OCI-LY7 (cell line): ENCODE measurements at regions not wholly inside any gene's neighbourhood (a gene's known extent, or its start where the extent isn't known, plus 50 kb on each side); places are given as distances from the start of the nearest gene placed in this dataset.

Experiments
- EZH2phosphoT487 ChIP-seq: fragments of 200-600 bp; sonication (generic); IDR thresholded peaks from 2 replicates; pipeline ENCODE4 v1.6.1; 2018; ENCODE audit warnings: low read depth, borderline replicate concordance, mild to moderate bottlenecking, mixed run types, antibody characterized with exemption, low read length, moderate library complexity, mixed read lengths
- TF ChIP-seq, protein P1 (sequence below): fragments of 200-600 bp; sonication (generic); conservative IDR thresholded peaks from 2 replicates; pipeline ENCODE4 v1.5.1; 2014; ENCODE audit warnings: mild to moderate bottlenecking, antibody characterized with exemption, low read length, moderate library complexity, mixed read lengths

DNA sequence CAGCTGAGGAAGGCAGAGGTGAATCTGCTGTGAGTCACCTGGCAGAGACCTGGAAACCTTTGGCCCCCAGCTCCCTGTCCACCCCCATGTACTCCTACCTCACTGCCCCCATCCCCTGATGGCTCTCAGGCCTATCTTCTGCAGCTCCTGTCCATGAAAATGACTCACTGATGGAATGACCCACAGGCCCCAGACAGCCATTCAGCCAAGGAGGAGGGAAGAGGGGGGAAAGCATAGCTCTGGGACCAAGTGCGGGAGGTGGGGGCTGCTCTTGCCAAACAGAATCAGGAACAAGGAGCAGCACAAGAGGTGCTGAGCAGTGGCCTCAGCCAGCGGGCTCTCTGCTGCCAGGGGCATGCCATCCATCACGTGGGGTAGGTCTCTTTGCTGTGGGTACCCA, 111.4 kb upstream of the C1QTNF9B start:
- TF ChIP-seq EZH2phosphoT487, result no peak
- TF ChIP-seq, protein P1, sequence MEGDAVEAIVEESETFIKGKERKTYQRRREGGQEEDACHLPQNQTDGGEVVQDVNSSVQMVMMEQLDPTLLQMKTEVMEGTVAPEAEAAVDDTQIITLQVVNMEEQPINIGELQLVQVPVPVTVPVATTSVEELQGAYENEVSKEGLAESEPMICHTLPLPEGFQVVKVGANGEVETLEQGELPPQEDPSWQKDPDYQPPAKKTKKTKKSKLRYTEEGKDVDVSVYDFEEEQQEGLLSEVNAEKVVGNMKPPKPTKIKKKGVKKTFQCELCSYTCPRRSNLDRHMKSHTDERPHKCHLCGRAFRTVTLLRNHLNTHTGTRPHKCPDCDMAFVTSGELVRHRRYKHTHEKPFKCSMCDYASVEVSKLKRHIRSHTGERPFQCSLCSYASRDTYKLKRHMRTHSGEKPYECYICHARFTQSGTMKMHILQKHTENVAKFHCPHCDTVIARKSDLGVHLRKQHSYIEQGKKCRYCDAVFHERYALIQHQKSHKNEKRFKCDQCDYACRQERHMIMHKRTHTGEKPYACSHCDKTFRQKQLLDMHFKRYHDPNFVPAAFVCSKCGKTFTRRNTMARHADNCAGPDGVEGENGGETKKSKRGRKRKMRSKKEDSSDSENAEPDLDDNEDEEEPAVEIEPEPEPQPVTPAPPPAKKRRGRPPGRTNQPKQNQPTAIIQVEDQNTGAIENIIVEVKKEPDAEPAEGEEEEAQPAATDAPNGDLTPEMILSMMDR, result no peak
